Testis (tissue), 2 donors: ENCODE measurements at regions not wholly inside any gene's neighbourhood (a gene's known extent, or its start where the extent isn't known, plus 50 kb on each side); places are given as distances from the start of the nearest gene placed in this dataset.

ENCODE experiments used
- CTCF ChIP-seq, 3 experiments: fragments of 450-650 bp in 2 of 3; fragments of 200-600 bp in 1 of 3; sonication (generic) in 1 of 3; IDR thresholded peaks; one replicate each; pipeline ENCODE4 v1.5.1; 2016 to 2019; ENCODE audit warnings: antibody characterized with exemption in 3 of 3, mild to moderate bottlenecking in 2 of 3, moderate library complexity in 1 of 3
- POLR2A ChIP-seq: fragments of 450-650 bp; IDR thresholded peaks from one replicate; pipeline ENCODE4 v1.6.1; 2017; ENCODE audit warnings: antibody characterized with exemption, mild to moderate bottlenecking, moderate library complexity

- TF ChIP-seq POLR2A (no peak), CTCF (IDR thresholded peaks at IDR 0.05) (no peak)
Measured at GRCh38 chr15:62709261-62709660, 333.3 kb upstream of the TPM1 start.
